ENCODE measurements at regions not wholly inside any gene's neighbourhood (a gene's known extent, or its start where the extent isn't known, plus 50 kb on each side); places are given as distances from the start of the nearest gene placed in this dataset.
A peak's percentile ranks its signal among the peaks of the same experiment; 100 is the strongest.
"Not testable (repeated sequence)": the region's sequence is repeated elsewhere in the genome, so short reads cannot be mapped to it uniquely, and the experiment has no call there.

DNA sequence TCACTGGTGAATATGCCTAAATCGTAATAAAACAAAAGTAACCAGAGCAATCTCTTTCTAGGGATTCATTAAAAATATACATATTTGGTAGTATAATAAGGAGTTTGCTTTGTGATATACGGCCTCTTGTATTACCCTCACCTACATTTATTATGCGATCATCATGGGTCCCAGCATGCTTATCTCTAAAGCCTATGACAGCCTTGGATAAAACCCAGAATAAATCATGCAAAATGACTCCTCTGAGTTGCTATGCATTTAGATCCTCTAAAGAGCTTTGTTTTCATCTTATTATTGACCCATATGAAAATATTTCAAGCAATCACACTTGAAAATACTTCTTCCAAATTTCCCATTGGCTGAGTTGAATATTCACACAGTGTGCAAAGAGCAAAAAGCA is 432.3 kb downstream of the SUCLG1 start:
- H3K4me3 ChIP-seq (ENCODE audit: low read length), result no peak overlapping the region
- DNase-seq (ENCODE audit: low read depth, low spot score), result no peak

GRCh38 chr2:84022810-84023431 is 436.2 kb downstream of the SUCLG1 start:
- H3K4me3 ChIP-seq (ENCODE audit: low read length), result no peak overlapping the region
- peak; percentile 51 for DNase-seq (ENCODE audit: low read depth, low spot score)

DNA sequence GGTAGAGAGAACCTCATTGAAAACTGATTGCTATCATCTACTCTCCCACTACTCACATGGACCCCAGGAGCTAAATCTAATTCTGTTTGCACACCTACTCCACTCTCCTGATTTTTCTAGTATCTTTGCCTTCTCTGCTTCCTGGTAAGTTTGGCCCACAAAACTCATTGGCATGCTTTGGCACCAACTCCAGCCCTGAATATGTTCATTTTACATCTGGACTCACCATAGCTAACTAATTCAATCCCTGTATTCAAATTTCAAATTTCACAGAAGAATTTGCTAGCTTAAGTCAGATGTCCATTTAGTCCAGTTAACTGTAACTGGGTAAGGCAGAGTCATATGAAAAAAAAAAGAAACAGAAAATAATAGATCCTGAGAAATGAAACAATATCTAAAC is 442.1 kb downstream of the SUCLG1 start:
- DNase-seq (ENCODE audit: low read depth, low spot score), result no peak
- no peak overlapping the region for H3K4me3 ChIP-seq (ENCODE audit: low read length)

DNA sequence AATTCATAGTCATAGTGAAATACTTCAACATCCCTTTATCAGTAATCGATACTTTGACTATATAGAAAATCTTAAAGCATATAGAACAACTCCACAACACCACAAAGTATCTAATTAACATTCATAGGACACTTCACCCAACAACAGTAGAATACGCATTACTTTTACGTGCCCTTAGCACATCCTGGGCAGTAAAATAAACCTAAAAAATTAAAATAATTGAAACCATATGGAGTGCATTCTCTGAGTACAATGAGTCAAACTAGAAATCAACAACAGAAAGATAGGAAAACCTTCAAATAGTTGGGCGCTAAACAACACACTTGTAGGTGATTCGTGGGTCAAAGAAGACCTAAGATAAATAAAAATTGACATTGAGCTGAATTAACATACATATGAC is 442.9 kb downstream of the SUCLG1 start:
- no peak overlapping the region for H3K4me3 ChIP-seq (ENCODE audit: low read length)
- no peak for DNase-seq (ENCODE audit: low read depth, low spot score)

GRCh38 chr2:83997889-83998288 is 461.2 kb downstream of the SUCLG1 start:
- no peak for DNase-seq (ENCODE audit: low read depth, low spot score)
- no peak overlapping the region for H3K4me3 ChIP-seq (ENCODE audit: low read length)

GRCh38 chr2:83994633-83995179 is 464.4 kb downstream of the SUCLG1 start:
- no peak for DNase-seq (ENCODE audit: low read depth, low spot score)

GRCh38 chr2:83993873-83994632 is 465.0 kb downstream of the SUCLG1 start:
- DNase-seq (ENCODE audit: low read depth, low spot score), result no peak
- no peak overlapping the region for H3K4me3 ChIP-seq (ENCODE audit: low read length)

More at GRCh38 chr2:83994633-83995179, 464.4 kb downstream of the SUCLG1 start:
- H3K4me3 ChIP-seq (ENCODE audit: low read length), result no peak overlapping the region

- no peak overlapping the region for H3K4me3 ChIP-seq (ENCODE audit: low read length)
- DNase-seq (ENCODE audit: low read depth, low spot score), result no peak
These were observed 467.1 kb downstream of the SUCLG1 start for GRCh38 chr2:83991992-83992391.

GRCh38 chr2:83990636-83991035 is 468.4 kb downstream of the SUCLG1 start:
- no peak for DNase-seq (ENCODE audit: low read depth, low spot score)
- no peak overlapping the region for H3K4me3 ChIP-seq (ENCODE audit: low read length)

- not testable (repeated sequence) for DNase-seq (ENCODE audit: low read depth, low spot score); H3K4me3 ChIP-seq (ENCODE audit: low read length)
These were observed 482.5 kb downstream of the SUCLG1 start for GRCh38 chr2:83976628-83977027.

GRCh38 chr2:83972128-83972527 is 487.0 kb downstream of the SUCLG1 start:
- no peak overlapping the region for H3K4me3 ChIP-seq (ENCODE audit: low read length)
- DNase-seq (ENCODE audit: low read depth, low spot score), result no peak

- no peak overlapping the region for H3K4me3 ChIP-seq (ENCODE audit: low read length)
- no peak for DNase-seq (ENCODE audit: low read depth, low spot score)
These were observed 487.5 kb downstream of the SUCLG1 start for GRCh38 chr2:83971547-83971946.

GRCh38 chr2:83970217-83970929 is 488.7 kb downstream of the SUCLG1 start:
- H3K4me3 ChIP-seq (ENCODE audit: low read length), result no peak overlapping the region
- DNase-seq (ENCODE audit: low read depth, low spot score), result no peak

DNA sequence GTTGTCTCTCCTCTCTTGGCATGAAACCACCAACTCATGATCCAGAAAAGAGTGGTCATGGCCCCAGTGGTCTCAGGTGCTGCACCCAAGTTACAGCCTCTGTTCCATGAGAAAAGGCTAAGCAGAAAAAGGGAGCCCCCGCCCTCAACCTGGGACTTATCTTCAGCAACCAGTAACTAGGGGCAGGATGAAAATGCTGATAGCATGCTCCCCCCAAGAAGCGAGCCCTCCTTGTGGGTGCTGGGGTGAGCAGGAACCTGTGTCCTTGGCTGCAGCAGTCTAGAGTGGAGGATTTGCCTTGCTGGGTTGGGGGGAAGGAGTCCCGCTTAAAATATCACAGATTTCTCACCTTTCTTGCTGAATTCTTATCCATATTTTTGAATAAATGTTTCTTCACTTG is 490.0 kb downstream of the SUCLG1 start:
- no peak overlapping the region for H3K4me3 ChIP-seq (ENCODE audit: low read length)
- no peak for DNase-seq (ENCODE audit: low read depth, low spot score)

DNA sequence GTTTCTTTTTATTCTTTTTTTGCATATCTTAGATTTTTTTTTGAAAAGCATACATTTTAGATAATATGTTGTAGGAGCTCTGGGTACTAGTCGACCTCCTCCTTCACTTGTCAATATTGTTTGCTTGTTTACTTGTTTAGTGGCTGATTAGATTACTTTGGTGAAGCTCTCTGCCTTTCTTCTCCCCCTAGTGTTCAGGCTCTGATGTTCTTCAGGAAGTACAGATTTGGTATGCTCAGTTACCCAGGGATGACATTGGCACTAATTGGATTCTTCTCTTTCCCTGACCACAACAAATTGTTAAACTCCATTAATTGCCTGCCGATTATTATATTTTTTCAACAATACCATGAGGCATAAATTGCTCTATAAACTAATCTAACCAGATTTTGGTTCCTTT is 491.2 kb downstream of the SUCLG1 start:
- peak; percentile 8 for DNase-seq (ENCODE audit: low read depth, low spot score)
- no peak overlapping the region for H3K4me3 ChIP-seq (ENCODE audit: low read length)

DNA sequence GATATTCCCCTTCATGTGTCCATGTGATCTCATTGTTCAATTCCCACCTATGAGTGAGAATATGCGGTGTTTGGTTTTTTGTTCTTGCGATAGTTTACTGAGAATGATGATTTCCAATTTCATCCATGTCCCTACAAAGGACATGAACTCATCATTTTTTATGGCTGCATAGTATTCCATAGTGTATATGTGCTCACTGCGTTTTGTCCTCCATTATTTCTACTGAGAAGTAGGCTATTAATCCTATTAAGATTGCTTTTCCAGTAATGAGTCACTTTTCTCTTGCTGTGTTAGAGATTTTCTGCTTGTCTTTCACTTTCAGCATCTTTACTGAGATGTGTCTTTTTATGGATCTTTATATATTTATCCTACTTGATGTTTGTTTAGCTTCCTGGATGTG is 492.1 kb downstream of the SUCLG1 start:
- DNase-seq (ENCODE audit: low read depth, low spot score); H3K4me3 ChIP-seq (ENCODE audit: low read length): not testable (repeated sequence)

GRCh38 chr2:83961512-83961911 is 497.6 kb downstream of the SUCLG1 start:
- H3K4me3 ChIP-seq (ENCODE audit: low read length), result no peak overlapping the region
- DNase-seq (ENCODE audit: low read depth, low spot score), result no peak

GRCh38 chr2:83960371-83960770 is 498.7 kb downstream of the SUCLG1 start:
- DNase-seq (ENCODE audit: low read depth, low spot score), result no peak
- no peak overlapping the region for H3K4me3 ChIP-seq (ENCODE audit: low read length)

DNA sequence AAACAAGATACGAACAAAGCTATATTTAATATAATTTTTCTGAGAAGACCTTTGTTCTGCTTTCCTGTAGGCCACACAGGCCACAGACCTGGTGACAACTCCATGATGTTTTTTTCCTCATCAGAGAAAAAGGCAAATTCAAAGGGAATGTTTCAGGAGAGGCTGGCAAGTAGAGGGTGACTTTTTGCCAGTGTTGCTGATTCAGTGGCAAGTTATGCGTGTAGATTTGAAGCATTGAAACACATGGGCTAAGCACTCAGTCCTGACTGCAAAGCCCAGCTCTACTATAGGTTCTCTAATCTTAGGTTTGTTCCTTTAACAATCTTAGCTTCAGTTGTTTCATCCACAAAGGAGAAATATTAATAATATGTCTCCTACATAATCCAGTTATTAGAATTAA is 499.8 kb downstream of the SUCLG1 start:
- no peak overlapping the region for H3K4me3 ChIP-seq (ENCODE audit: low read length)
- no peak for DNase-seq (ENCODE audit: low read depth, low spot score)

DNA sequence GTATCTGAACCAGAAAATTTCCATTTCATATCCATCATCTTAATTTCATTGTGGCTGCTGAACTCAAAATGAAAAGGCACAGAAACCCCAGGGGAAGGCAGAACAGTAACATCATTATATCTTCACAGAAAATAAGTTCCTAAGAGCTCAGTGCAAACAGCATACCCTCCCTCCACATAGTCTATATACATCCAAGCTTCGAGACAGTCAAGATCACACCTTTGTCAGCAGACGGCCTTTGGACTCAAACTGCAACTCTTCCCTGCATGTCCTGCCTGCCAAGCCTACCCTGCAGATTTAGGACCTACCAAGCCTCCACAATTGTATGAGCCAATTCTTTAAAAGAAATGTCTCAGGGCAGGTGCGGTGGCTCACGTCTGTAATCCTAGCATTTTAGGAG is 502.1 kb downstream of the SUCLG1 start:
- DNase-seq (ENCODE audit: low read depth, low spot score), result no peak
- H3K4me3 ChIP-seq (ENCODE audit: low read length), result no peak overlapping the region
